DOHH2 (cell line): ENCODE measurements at regions not wholly inside any gene's neighbourhood (a gene's known extent, or its start where the extent isn't known, plus 50 kb on each side); places are given as distances from the start of the nearest gene placed in this dataset.

Experiments
- EZH2phosphoT487 ChIP-seq: fragments of 200-600 bp; sonication (generic); IDR thresholded peaks from 2 replicates; pipeline ENCODE4 v1.6.1; 2017; ENCODE audit warnings: borderline replicate concordance, mild to moderate bottlenecking, antibody characterized with exemption, low read length, moderate library complexity, mixed read lengths
- TF ChIP-seq, protein P1 (sequence below): fragments of 200-600 bp; sonication (generic); IDR thresholded peaks from one replicate; pipeline ENCODE4 v1.5.1; 2014; ENCODE audit warnings: antibody characterized with exemption, mild to moderate bottlenecking, low read depth, low read length; ENCODE audit not compliant: poor library complexity, severe bottlenecking

DNA sequence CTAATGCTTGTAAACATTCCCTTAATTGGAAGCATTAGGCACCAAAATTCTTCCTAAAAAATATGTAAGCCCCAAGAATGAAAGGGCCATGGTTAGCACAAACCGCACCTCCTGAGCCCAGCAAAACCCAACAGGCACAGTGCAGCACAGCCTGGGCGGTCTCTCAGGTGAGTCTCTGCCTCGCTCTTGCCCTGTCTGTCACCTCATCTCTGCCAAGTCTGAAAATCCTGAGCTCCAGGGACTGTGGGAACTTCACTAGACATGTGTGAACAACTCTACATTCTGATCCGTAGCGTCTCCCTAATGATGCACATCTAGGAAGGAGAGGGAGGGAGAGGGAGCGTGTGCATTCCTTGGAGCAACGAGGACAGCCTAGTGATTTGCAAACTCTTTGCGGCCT, 88.8 kb upstream of the GJB6 start:
- TF ChIP-seq, protein P1, sequence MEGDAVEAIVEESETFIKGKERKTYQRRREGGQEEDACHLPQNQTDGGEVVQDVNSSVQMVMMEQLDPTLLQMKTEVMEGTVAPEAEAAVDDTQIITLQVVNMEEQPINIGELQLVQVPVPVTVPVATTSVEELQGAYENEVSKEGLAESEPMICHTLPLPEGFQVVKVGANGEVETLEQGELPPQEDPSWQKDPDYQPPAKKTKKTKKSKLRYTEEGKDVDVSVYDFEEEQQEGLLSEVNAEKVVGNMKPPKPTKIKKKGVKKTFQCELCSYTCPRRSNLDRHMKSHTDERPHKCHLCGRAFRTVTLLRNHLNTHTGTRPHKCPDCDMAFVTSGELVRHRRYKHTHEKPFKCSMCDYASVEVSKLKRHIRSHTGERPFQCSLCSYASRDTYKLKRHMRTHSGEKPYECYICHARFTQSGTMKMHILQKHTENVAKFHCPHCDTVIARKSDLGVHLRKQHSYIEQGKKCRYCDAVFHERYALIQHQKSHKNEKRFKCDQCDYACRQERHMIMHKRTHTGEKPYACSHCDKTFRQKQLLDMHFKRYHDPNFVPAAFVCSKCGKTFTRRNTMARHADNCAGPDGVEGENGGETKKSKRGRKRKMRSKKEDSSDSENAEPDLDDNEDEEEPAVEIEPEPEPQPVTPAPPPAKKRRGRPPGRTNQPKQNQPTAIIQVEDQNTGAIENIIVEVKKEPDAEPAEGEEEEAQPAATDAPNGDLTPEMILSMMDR, result no peak
- no peak for TF ChIP-seq EZH2phosphoT487
